KMS-11 (cell line): ENCODE measurements at regions not wholly inside any gene's neighbourhood (a gene's known extent, or its start where the extent isn't known, plus 50 kb on each side); places are given as distances from the start of the nearest gene placed in this dataset.

Source experiments
- H2AFZ ChIP-seq: fragments of 200-600 bp; sonication (generic); 2 replicates; pipeline ENCODE4 v1.6.1; 2016; ENCODE audit warnings: antibody characterized with exemption, mixed run types, low read depth
- H3K27ac ChIP-seq: fragments of 200-600 bp; sonication (generic); 2 replicates; pipeline ENCODE4 v1.6.1; 2016; ENCODE audit warnings: mild to moderate bottlenecking, mixed run types
- H3K27me3 ChIP-seq: fragments of 200-600 bp; sonication (generic); 2 replicates; pipeline ENCODE4 v1.6.1; 2017; ENCODE audit warnings: mild to moderate bottlenecking, low read depth, mixed run types, moderate library complexity; ENCODE audit not compliant: insufficient read depth
- H3K36me3 ChIP-seq: fragments of 200-600 bp; sonication (generic); 2 replicates; pipeline ENCODE4 v1.6.1; 2017; ENCODE audit warnings: mild to moderate bottlenecking, mixed run types; ENCODE audit not compliant: insufficient read depth
- H3K4me1 ChIP-seq: fragments of 200-600 bp; sonication (generic); 2 replicates; pipeline ENCODE4 v1.6.1; 2016; ENCODE audit warnings: mild to moderate bottlenecking, low read depth, mixed run types; ENCODE audit not compliant: poor library complexity, severe bottlenecking
- H3K4me2 ChIP-seq: fragments of 200-600 bp; sonication (generic); 2 replicates; pipeline ENCODE4 v1.7.0; 2016; ENCODE audit warnings: mild to moderate bottlenecking, mixed run types
- H3K4me3 ChIP-seq: fragments of 200-600 bp; sonication (generic); IDR thresholded peaks from 2 replicates; pipeline ENCODE4 v1.6.1; 2017; ENCODE audit warnings: low read depth, low read length, mixed read lengths; ENCODE audit not compliant: insufficient read depth
- H3K79me2 ChIP-seq: fragments of 200-600 bp; sonication (generic); 2 replicates; pipeline ENCODE4 v1.6.1; 2016; ENCODE audit warnings: low read depth, mixed run types; ENCODE audit not compliant: insufficient read depth
- H3K9ac ChIP-seq: fragments of 200-600 bp; sonication (generic); 2 replicates; pipeline ENCODE4 v1.6.1; 2016; ENCODE audit warnings: mild to moderate bottlenecking, mixed run types
- H4K20me1 ChIP-seq: fragments of 200-600 bp; sonication (generic); 2 replicates; pipeline ENCODE4 v1.6.1; 2016; ENCODE audit warnings: mild to moderate bottlenecking, mixed run types; ENCODE audit not compliant: insufficient read depth
- CTCF ChIP-seq: fragments of 200-600 bp; sonication (generic); conservative IDR thresholded peaks from 2 replicates; pipeline ENCODE4 v1.6.1; 2017; ENCODE audit warnings: low read depth, mild to moderate bottlenecking, antibody characterized with exemption, low read length, moderate library complexity, mixed read lengths

GRCh38 chr12:90338365-90338764 lies 616.6 kb downstream of the CCER1 start:
- H3K27me3 ChIP-seq = no peaks in the 10 kb centered on the region
- no peaks in the 10 kb centered on the region for H3K36me3 ChIP-seq
- H2AFZ ChIP-seq = no peak overlapping the region
- H4K20me1 ChIP-seq = no peaks in the 10 kb centered on the region
- peaks cover 14% of the 10 kb centered on the region for H3K4me1 ChIP-seq
- no peak overlapping the region for H3K4me2 ChIP-seq
- TF ChIP-seq CTCF = no peak
- H3K4me3 ChIP-seq = no peak overlapping the region
- no peaks in the 10 kb centered on the region for H3K79me2 ChIP-seq
- no peak overlapping the region for H3K9ac ChIP-seq
- H3K27ac ChIP-seq = no peak overlapping the region

GRCh38 chr12:90337018-90337417 lies 618.0 kb downstream of the CCER1 start:
- no peak overlapping the region for H3K4me2 ChIP-seq
- H4K20me1 ChIP-seq = no peaks in the 10 kb centered on the region
- no peaks in the 10 kb centered on the region for H3K36me3 ChIP-seq
- no peaks in the 10 kb centered on the region for H3K79me2 ChIP-seq
- H2AFZ ChIP-seq = no peak overlapping the region
- no peaks in the 10 kb centered on the region for H3K27me3 ChIP-seq
- H3K9ac ChIP-seq = no peak overlapping the region
- peaks cover 14% of the 10 kb centered on the region for H3K4me1 ChIP-seq
- no peak for TF ChIP-seq CTCF
- H3K4me3 ChIP-seq = no peak overlapping the region
- H3K27ac ChIP-seq = no peak overlapping the region

GRCh38 chr12:90335566-90335965 lies 619.4 kb downstream of the CCER1 start:
- Histone ChIP-seq H3K4me2 (no peak overlapping the region; the same call in 1 of the 2 replicates), H2AFZ (no peak overlapping the region), H3K36me3 (no peaks in the 10 kb centered on the region), H3K4me3 (no peak overlapping the region), H4K20me1 (no peaks in the 10 kb centered on the region), H3K79me2 (no peaks in the 10 kb centered on the region), H3K27ac (no peak overlapping the region), H3K9ac (no peak overlapping the region), H3K27me3 (no peaks in the 10 kb centered on the region), H3K4me1 (peaks cover 14% of the 10 kb centered on the region)
- no peak for TF ChIP-seq CTCF

GRCh38 chr12:90333939-90334338 lies 621.0 kb downstream of the CCER1 start:
- no peaks in the 10 kb centered on the region for H3K36me3 ChIP-seq
- no peaks in the 10 kb centered on the region for H3K27me3 ChIP-seq
- no peaks in the 10 kb centered on the region for H3K79me2 ChIP-seq
- no peak overlapping the region for H3K4me2 ChIP-seq
- H4K20me1 ChIP-seq = no peaks in the 10 kb centered on the region
- no peak overlapping the region for H3K27ac ChIP-seq
- no peak overlapping the region for H3K9ac ChIP-seq
- no peak overlapping the region for H2AFZ ChIP-seq
- peaks cover 14% of the 10 kb centered on the region for H3K4me1 ChIP-seq
- no peak for TF ChIP-seq CTCF
- no peak overlapping the region for H3K4me3 ChIP-seq
